Esophagus muscularis mucosa (tissue), 4 donors: ENCODE measurements at regions not wholly inside any gene's neighbourhood (a gene's known extent, or its start where the extent isn't known, plus 50 kb on each side); places are given as distances from the start of the nearest gene placed in this dataset.

Source experiments
- DNase-seq: peaks from one replicate; pipeline ENCODE4 v3.0.0-alpha.2; 2017; ENCODE audit errors: extremely low spot score
- H3K27ac ChIP-seq, 4 donors: fragments of 200-600 bp; sonication (generic); replicated peaks in 1 of 4; 1 replicate in 3 of 4; 2 replicates in 1 of 4; pipeline ENCODE4 v1.5.1; 2016 to 2019; ENCODE audit warnings: mild to moderate bottlenecking in 1 of 4
- H3K27me3 ChIP-seq, 4 donors: fragments of 200-600 bp; sonication (generic); one replicate each; pipeline versions ENCODE4 v1.5.1 to v1.6.0; 2016 to 2019
- H3K36me3 ChIP-seq, 4 donors: fragments of 200-600 bp; sonication (generic); one replicate each; pipeline ENCODE4 v1.5.1; 2016 to 2019
- H3K4me1 ChIP-seq, 4 donors: fragments of 200-600 bp; sonication (generic); one replicate each; pipeline ENCODE4 v1.5.1; 2016 to 2019
- H3K4me3 ChIP-seq, 4 donors: fragments of 200-600 bp; sonication (generic); 1 replicate in 2 of 4; 2 replicates in 2 of 4; pipeline ENCODE4 v1.5.1; 2016 to 2019; ENCODE audit warnings: mild to moderate bottlenecking in 4 of 4, moderate library complexity in 1 of 4
- H3K9me3 ChIP-seq, 4 donors: fragments of 200-600 bp; sonication (generic); 1 replicate in 3 of 4; 2 replicates in 1 of 4; pipeline ENCODE4 v1.5.1; 2016 to 2019
- EP300 ChIP-seq: sonication (generic); formaldehyde crosslinking; IDR thresholded peaks from one replicate; pipeline ENCODE4 v1.6.1; 2017; ENCODE audit warnings: antibody characterized with exemption
- POLR2A ChIP-seq: fragments of 450-650 bp; IDR thresholded peaks from one replicate; pipeline ENCODE4 v1.6.1; 2017; ENCODE audit warnings: antibody characterized with exemption, moderate library complexity, mild to moderate bottlenecking, low read depth
- POLR2AphosphoS5 ChIP-seq, 2 donors: sonication (generic); formaldehyde crosslinking; IDR thresholded peaks; one replicate each; pipeline ENCODE4 v1.6.1; 2017; ENCODE audit warnings: antibody characterized with exemption in 2 of 2
- WGBS: methylation state at CpG from one replicate; pipeline ENCODE4 v1.1.5; 2018; 5-methylcytosine and 5-hydroxymethylcytosine counted together
- intact Hi-C: fragments of 100-400 bp; cut with DNase I; formaldehyde crosslinking; loops from one replicate; pipeline ENCODE4 v1.15.1; 2023
- TF ChIP-seq, protein P1 (sequence below), 3 experiments: fragments of 200-600 bp in 2 of 3; fragments of 450-650 bp in 1 of 3; sonication (generic) in 2 of 3; IDR thresholded peaks; one replicate each; pipeline ENCODE4 v1.5.1; 2017 to 2019; ENCODE audit warnings: antibody characterized with exemption in 3 of 3, mild to moderate bottlenecking in 2 of 3, moderate library complexity in 1 of 3

- no peaks in the 10 kb centered on the region for H3K4me1 ChIP-seq
- no peaks in the 10 kb centered on the region for H3K27me3 ChIP-seq
- H3K4me3 ChIP-seq = no peak overlapping the region
- TF ChIP-seq POLR2AphosphoS5 (IDR thresholded peaks at IDR 0.05) (no peak), EP300 (no peak), POLR2A (no peak)
- TF ChIP-seq, protein P1, sequence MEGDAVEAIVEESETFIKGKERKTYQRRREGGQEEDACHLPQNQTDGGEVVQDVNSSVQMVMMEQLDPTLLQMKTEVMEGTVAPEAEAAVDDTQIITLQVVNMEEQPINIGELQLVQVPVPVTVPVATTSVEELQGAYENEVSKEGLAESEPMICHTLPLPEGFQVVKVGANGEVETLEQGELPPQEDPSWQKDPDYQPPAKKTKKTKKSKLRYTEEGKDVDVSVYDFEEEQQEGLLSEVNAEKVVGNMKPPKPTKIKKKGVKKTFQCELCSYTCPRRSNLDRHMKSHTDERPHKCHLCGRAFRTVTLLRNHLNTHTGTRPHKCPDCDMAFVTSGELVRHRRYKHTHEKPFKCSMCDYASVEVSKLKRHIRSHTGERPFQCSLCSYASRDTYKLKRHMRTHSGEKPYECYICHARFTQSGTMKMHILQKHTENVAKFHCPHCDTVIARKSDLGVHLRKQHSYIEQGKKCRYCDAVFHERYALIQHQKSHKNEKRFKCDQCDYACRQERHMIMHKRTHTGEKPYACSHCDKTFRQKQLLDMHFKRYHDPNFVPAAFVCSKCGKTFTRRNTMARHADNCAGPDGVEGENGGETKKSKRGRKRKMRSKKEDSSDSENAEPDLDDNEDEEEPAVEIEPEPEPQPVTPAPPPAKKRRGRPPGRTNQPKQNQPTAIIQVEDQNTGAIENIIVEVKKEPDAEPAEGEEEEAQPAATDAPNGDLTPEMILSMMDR (IDR thresholded peaks at IDR 0.05) = no peak
- intact Hi-C loops = no loop called here
- no peaks in the 10 kb centered on the region for H3K9me3 ChIP-seq
- H3K27ac ChIP-seq = no peak overlapping the region
- H3K36me3 ChIP-seq = no peaks in the 10 kb centered on the region
- 76% methylated on average over 4 of the region's 4 CpGs for WGBS
- DNase-seq = no peak
These were observed 899.8 kb downstream of the TUSC7 start for GRCh38 chr3:117609330-117609729.

GRCh38 chr3:117610156-117610555 is 900.6 kb downstream of the TUSC7 start:
- Histone ChIP-seq H3K27me3 (no peaks in the 10 kb centered on the region), H3K4me3 (no peak overlapping the region), H3K9me3 (no peaks in the 10 kb centered on the region), H3K27ac (no peak overlapping the region), H3K36me3 (no peaks in the 10 kb centered on the region), H3K4me1 (no peaks in the 10 kb centered on the region)
- WGBS = 84% methylated on average over 4 of the region's 4 CpGs
- no peak for TF ChIP-seq POLR2AphosphoS5 (IDR thresholded peaks at IDR 0.05)
- no peak for TF ChIP-seq EP300
- TF ChIP-seq, protein P1 (IDR thresholded peaks at IDR 0.05) = no peak
- no peak for TF ChIP-seq POLR2A
- no peak for DNase-seq
- intact Hi-C loops = no loop called here

DNA sequence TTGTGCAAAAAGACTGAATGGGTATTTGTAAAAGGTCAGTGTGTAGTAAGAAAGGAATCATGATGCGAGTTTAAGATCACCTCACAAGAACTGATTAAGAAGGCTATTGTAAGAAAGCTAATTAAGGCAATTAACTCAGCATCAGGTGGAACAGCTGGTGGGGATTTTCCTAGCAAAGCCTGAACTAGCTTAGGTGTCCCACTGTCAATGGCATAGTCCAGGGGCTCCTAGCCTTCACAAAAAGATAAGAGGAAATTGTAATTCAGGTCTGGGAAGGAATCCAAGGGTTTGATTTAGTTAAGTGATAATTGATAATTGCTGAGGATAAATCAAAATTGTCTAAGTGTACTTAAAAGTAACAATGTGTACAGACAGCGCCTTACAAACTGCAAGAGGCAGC is 901.6 kb downstream of the TUSC7 start:
- Histone ChIP-seq H3K9me3 (no peaks in the 10 kb centered on the region), H3K36me3 (no peaks in the 10 kb centered on the region), H3K4me1 (no peaks in the 10 kb centered on the region), H3K27me3 (no peaks in the 10 kb centered on the region), H3K27ac (no peak overlapping the region), H3K4me3 (no peak overlapping the region)
- no peak for TF ChIP-seq EP300
- TF ChIP-seq POLR2A = no peak
- TF ChIP-seq POLR2AphosphoS5 (IDR thresholded peaks at IDR 0.05) = no peak
- TF ChIP-seq, protein P1 (IDR thresholded peaks at IDR 0.05) = no peak
- DNase-seq = no peak
- intact Hi-C loops = no loop called here
- WGBS = 93% methylated on average over 2 of the region's 2 CpGs

DNA sequence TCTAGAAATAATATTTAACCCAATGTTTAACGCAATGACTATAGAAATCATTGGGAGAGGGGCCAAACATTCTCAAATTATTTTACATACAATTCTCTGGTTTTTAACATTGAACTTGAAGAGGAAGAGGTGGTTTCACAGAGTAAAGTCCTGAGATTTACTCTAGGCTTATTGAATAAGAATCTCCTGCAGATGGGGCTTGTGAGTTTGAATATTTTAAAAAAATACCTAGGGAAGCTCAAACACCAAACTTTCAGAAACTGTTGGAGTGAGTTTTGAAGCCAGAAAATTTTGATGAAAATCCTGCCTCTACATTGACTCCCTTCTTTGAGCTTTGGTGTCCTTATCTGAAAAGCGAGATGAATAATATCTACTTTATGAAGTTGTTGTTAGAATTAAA is 906.6 kb downstream of the TUSC7 start:
- H3K9me3 ChIP-seq = no peaks in the 10 kb centered on the region
- no peak overlapping the region for H3K4me3 ChIP-seq
- no peaks in the 10 kb centered on the region for H3K36me3 ChIP-seq
- intact Hi-C loops = no loop called here
- no peaks in the 10 kb centered on the region for H3K27me3 ChIP-seq
- H3K4me1 ChIP-seq = no peaks in the 10 kb centered on the region
- no peak overlapping the region for H3K27ac ChIP-seq
- no peak for DNase-seq
- 94% methylated on average over 2 of the region's 2 CpGs for WGBS
- TF ChIP-seq, protein P1 (IDR thresholded peaks at IDR 0.05) = no peak
- TF ChIP-seq EP300 (no peak), POLR2AphosphoS5 (IDR thresholded peaks at IDR 0.05) (no peak), POLR2A (no peak)

- intact Hi-C loops = no loop called here
- Histone ChIP-seq H3K36me3 (no peaks in the 10 kb centered on the region), H3K4me1 (no peaks in the 10 kb centered on the region), H3K4me3 (no peak overlapping the region), H3K27ac (no peak overlapping the region), H3K27me3 (no peaks in the 10 kb centered on the region), H3K9me3 (no peaks in the 10 kb centered on the region)
- no peak for DNase-seq
- no peak for TF ChIP-seq POLR2AphosphoS5 (IDR thresholded peaks at IDR 0.05)
- TF ChIP-seq POLR2A = no peak
- TF ChIP-seq, protein P1 (IDR thresholded peaks at IDR 0.05) = no peak
- WGBS = 95% methylated on average over 1 of the region's 1 CpG
These were observed 908.3 kb downstream of the TUSC7 start for GRCh38 chr3:117617906-117618305.
